G401.6 (cell line): ENCODE measurements at regions not wholly inside any gene's neighbourhood (a gene's known extent, or its start where the extent isn't known, plus 50 kb on each side); places are given as distances from the start of the nearest gene placed in this dataset.
"Not testable (repeated sequence)": the region's sequence is repeated elsewhere in the genome, so short reads cannot be mapped to it uniquely, and the experiment has no call there.

Experiments used
- FAIRE-seq: peaks from 2 replicates; lab custom pipeline; 2012; peaks lifted over from hg19 to GRCh38; lab: Jason Lieb, UNC

GRCh38 chr2:3899536-3900155 lies 196.3 kb downstream of the DCDC2C start:
- FAIRE-seq, result no peak

DNA sequence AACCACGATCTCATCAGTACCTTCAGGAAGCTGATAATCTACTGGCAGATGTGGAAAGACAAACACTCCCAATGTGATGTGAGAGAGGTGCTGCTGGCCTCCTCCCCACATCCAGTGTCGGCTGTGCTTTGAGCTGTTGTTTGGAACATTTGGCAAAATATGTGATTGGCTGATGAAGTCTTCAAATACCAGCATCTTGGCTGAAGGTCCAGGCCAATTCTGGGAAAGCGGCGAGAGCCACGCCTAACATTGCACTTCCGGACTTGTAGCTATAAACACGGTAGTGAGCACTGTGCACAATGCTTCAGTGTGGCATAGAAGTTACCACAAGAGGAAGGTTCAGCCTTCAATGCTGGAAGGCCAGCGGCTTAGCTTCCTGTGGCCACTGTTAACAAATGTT lies 198.8 kb downstream of the DCDC2C start:
- FAIRE-seq, result no peak

DNA sequence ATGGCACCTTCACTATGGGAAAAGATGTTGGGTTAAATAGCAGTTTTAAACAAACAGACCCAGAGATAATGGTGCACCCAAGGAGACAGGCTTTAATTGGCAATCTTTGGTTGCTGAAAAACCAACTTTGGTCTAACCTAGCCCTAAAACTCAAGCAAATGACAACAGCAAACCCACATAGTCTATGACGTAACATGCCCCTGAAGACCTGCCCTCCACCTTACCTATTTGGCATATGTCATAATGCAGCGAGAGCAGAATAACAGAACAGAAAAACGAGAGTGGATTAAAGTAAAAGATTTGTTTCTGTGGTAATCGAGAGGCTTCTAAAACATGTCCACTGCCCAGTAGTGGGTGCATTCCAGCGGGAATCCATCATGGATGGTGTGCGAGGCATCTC lies 200.7 kb downstream of the DCDC2C start:
- no peak for FAIRE-seq

DNA sequence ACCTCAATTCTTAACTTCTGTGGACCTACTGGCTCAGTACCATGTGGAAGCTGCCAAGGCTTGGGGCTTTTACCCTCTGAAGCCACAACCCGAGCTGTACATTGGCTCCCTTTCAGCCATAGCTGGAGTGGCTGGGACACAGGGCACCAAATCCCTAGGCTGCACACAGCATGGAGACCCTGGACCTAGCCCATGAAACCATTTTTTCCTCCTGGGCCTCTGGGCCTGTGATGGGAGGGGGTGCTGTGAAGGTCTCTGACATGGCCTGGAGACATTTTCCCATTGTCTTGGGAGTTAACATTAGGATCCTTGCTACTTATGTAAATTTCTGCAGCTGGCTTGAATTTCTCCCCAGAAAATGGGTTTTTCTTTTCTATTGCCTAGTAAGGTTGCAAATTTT lies 205.1 kb downstream of the DCDC2C start:
- FAIRE-seq, result not testable (repeated sequence)

DNA sequence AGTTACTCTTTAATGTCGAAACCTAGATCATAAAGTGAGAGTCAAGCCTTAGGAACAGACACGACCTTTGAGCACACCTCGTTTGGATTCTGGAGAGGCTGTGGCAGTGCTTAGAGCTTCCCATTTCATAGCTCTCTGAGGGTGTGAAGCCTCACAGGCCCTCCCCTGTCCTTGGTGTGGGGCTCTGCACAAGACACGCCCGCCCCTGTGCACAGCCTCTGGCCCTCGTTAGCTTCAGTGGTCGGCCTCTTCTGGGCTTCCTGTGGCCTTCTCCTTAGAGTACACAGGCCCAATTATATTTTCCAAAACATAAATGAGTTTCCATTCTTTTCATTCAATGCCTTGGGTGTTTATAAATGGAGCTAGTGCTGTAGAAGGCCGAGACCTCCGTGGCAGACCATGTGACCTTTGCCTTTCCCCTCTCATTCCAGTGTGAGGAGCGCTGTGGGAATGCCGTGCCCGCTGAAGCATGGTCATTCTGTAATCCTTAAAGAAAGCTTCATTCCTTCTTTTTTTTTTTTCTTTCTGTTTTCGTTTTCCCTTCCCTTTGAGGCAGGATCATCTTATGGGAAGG lies 208.6 kb downstream of the DCDC2C start:
- FAIRE-seq, result no peak

DNA sequence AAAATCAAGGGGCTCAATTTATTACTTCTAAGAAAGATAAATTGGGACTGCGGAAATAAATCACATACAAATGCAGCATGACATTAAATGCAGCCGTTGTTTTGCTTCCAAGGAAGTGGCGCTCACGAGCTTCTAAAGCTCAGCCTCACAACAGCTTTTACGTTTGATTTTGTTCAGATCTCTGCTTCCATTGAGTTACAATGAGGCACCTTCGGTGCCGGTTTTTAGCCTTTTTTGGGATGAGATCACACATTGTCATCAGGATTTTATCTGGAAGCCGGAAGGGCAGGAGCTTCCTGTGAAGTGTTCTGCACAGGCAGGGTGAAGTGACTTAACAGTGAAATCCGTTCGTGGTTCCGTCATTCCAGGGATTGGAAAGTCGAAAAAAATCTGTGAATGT lies 209.8 kb downstream of the DCDC2C start:
- no peak for FAIRE-seq

DNA sequence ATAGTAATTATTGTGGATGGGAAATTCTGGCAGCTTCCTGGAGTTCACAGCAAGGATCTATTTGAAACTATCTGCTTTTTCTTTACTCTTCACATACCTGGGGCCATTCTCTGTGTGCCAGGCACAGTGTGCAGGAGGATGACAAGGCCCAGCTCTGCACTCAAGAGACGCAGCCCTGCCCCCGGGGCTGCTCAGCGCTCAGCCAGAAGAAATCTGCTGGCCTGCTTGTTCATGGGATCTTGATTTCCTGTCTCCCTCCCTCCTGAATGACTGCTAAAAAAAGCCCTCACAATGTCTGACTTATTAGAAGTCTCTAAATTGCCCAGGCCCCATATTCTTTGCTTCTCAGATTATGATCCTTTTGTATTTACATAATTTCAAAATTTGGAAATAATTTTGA lies 210.9 kb downstream of the DCDC2C start:
- no peak for FAIRE-seq

DNA sequence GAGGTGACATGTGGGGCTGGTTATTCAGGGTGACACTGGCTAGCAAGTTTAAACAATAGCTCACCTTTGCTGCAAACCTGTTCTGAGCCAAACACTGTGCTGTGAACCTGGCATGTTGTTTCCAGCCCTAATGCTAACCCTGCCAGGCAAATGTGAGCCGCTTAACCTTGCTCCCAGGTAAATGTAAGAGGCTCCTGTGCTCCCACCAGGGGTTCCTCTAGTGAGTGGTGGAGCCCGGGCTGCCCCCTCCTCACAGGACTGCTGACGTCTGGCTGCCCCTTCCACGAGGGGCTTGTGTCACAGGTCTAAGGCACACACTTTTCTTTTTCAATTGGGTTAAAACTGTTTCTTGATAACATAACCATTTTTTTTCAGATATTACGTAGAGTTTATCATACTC lies 223.7 kb downstream of the DCDC2C start:
- no peak for FAIRE-seq

DNA sequence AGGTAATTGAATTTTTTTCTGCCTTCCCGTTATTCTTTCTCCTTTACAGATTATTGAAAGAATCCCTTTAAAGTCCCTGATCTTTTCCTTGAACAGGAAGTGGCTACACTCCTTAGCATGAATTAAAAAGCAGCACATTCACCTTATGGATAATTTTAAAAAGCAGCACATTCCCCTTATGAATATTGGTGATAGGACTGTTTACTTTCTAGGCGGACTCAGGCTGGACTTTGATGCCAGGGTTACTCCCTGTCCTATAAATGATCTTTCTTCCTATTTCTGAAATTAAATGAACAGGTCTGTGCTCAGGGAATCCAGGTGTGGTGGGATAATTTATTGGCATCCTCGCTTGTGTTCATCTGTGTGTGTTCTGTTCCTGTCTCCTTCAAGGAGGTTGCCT lies 226.0 kb downstream of the DCDC2C start:
- FAIRE-seq, result no peak

- FAIRE-seq, result no peak
Observed at GRCh38 chr2:3930246-3930645, 226.9 kb downstream of the DCDC2C start.

GRCh38 chr2:3940661-3941060 lies 237.3 kb downstream of the DCDC2C start:
- no peak for FAIRE-seq

DNA sequence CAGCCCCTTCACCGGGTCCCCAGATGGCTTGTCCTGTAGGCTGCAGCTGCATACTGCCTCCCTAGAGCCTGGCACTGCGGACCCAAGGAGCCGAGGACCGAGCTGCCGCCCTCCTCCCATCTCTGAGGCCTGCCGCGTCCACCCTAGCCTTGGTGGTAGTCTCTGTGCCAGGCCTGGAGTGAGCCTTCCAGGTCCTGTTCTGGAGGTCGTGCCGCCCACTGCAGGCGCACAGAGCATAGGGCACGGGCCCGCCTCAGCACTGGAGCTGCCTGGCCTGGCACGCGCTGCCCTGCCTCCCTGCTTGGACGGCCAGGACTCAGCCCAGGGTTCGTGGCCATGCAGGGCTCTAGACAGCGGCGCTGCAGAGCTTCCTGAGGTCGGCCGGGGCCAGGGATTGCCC lies 239.5 kb downstream of the DCDC2C start:
- no peak for FAIRE-seq

GRCh38 chr2:3944071-3944470 lies 240.7 kb downstream of the DCDC2C start:
- FAIRE-seq, result no peak

- FAIRE-seq, result no peak
Observed at GRCh38 chr2:3944841-3945240, 241.5 kb downstream of the DCDC2C start.

DNA sequence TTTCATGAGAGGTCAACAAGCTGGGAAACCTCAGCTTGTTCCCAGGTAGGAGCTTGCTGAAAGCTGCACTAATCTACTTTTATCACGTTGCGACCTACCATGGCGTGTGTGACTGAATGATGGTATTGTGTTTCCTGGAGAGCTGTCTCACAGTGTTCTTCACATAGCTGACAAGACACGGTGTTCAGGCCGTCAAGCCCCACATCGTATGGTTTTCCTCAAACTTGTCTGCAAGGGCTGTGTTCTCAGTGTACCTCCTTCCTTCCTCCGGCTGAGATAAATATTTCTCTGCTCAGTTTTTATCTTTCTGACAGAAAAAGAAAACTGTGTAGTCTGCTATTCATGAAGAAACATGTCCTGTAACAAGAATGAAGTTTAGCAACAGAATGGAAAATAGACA lies 244.8 kb downstream of the DCDC2C start:
- FAIRE-seq, result no peak

DNA sequence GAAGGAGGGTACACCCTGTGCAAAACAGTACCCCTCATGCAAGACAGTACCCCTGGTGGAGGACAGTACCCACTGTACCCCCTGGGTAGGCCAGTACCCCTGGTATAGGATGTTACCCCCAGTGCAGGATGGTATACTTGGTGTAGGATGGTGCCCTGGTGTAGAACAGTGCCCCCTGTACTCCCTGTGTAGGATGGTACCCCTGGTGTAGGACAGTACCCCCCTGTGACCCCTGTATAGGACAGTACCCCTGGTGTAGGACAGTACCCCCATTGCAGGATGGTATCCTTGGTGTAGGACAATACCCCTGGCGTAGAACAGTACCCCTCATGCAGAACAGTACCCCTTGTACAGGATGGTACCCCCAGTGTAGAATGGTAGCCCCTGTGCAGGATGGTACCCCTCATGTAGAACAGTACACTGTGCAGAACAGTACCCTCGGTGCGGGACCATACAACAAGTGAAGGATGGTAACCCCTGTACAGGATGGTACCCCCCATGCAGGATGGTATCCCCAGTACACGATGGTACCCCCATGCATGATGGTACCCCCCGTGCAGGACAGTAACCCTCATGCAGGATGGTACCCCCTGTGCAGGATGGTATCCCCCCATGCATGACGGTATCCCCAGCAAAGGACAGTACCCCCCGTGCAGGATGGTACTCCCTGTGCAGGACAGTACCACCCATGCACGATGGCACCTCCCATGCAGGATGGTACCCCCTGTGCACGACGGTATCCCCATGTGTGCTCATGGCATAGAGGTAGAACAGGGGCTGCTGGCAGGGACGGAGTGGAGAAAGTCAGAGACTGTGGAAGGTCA lies 248.0 kb downstream of the DCDC2C start:
- no peak for FAIRE-seq

DNA sequence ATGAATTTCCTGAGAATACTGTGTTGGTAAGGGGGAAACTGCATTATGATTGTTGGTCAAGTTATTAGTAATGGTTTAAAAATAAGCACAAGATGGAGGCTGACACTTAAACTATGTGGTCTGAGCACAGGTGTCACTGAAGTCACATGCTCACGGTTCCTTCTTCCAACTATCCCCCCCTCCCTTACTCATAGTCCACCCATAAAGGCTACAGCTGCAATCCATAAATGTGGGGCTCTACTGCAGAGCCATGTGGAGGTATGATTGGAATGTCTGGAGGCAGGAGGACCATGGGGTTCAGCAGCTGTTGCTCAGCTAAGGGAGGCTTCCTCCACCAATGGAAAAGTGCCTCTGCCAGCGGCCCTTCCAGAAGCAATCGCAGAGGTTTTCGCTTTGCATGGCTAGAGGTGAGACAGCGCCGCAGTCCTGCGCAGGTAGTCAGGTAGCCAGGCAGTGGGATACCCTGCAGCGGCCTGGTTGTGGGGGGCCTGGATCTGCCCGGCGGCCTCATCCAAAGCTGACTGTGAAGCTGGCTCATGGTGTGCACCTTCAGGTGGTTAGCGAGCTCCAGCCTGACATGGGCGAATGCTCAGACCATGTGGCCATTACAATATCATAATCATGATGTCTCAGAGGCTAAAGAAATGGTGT lies 249.6 kb downstream of the DCDC2C start:
- FAIRE-seq, result no peak

- FAIRE-seq, result no peak
Observed at GRCh38 chr2:3954261-3954660, 250.9 kb downstream of the DCDC2C start.

- no peak for FAIRE-seq
Observed at GRCh38 chr2:3956406-3956805, 253.0 kb downstream of the DCDC2C start.

DNA sequence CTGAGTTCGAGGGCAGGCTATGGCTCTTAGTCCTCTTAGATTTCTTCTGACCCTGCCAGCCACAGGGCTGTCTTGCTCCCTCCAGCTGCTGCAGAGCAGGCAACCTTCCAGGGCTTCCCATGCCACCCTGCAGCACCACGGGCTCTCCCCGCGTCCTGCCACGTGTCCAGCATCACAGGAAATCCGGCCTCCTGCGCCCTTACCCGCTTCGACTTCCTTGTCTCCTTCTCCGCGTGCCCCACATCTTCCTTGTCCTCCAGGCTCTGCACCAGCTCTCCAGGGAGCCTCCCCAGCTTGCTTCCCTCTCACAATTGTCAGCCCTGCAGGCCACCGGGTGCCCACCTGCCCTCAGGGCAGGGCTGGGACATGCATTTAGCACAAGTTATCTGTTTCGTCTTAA lies 253.5 kb downstream of the DCDC2C start:
- no peak for FAIRE-seq

DNA sequence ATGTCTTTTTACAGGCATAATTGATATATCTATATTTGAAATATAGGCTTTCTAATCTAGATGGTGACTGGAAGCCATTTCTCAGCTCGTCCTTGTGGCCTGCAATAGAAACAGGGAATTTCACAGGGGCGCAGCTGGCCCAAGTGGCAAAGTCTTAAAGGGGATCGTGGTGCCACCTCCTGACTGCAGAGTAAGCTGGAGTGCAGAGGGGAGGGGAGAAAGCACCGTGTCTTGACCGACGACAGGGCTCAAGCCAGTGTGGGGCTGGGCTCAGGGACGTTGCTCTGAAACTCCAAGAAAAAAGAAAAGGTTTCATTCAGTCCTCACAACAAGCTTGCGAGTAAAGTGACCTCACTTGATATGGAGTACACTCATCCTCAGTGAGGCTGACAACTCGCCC lies 255.1 kb downstream of the DCDC2C start:
- FAIRE-seq, result no peak

- FAIRE-seq, result no peak
Observed at GRCh38 chr2:3958969-3959368, 255.6 kb downstream of the DCDC2C start.

GRCh38 chr2:3959372-3959771 lies 256.0 kb downstream of the DCDC2C start:
- peak; percentile 48 for FAIRE-seq
